GM12865 (cell line): ENCODE measurements at regions not wholly inside any gene's neighbourhood (a gene's known extent, or its start where the extent isn't known, plus 50 kb on each side); places are given as distances from the start of the nearest gene placed in this dataset.

Experiments
- DNase-seq: peaks from one replicate; pipeline ENCODE4 v3.0.0; 2010; ENCODE audit warnings: low read depth
- H3K4me3 ChIP-seq: 2 replicates; pipeline ENCODE4 v1.5.1; 2011; ENCODE audit warnings: mild to moderate bottlenecking, low read depth, low read length, control low read depth
- CTCF ChIP-seq: IDR thresholded peaks from 2 replicates; pipeline ENCODE4 v1.5.1; 2011; ENCODE audit warnings: low read length, control low read depth, low read depth, inconsistent platforms; ENCODE audit not compliant: insufficient read depth; ENCODE audit errors: missing control alignments

- no peak for TF ChIP-seq CTCF
- no peak for DNase-seq
- H3K4me3 ChIP-seq: no peak overlapping the region
Observed at GRCh38 chr13:91139232-91139631, 208.3 kb upstream of the MIR17HG start.

- no peak for DNase-seq
- no peak overlapping the region for H3K4me3 ChIP-seq
- TF ChIP-seq CTCF: no peak
Observed at GRCh38 chr13:91141543-91142061, 205.9 kb upstream of the MIR17HG start.

GRCh38 chr13:91142572-91142971, 204.9 kb upstream of the MIR17HG start:
- H3K4me3 ChIP-seq: no peak overlapping the region
- TF ChIP-seq CTCF: no peak
- DNase-seq: no peak

- H3K4me3 ChIP-seq: no peak overlapping the region
- TF ChIP-seq CTCF: no peak
- DNase-seq: no peak
Observed at GRCh38 chr13:91144054-91144453, 203.4 kb upstream of the MIR17HG start.

GRCh38 chr13:91144486-91144885, 203.0 kb upstream of the MIR17HG start:
- no peak overlapping the region for H3K4me3 ChIP-seq
- DNase-seq: no peak
- no peak for TF ChIP-seq CTCF

- no peak overlapping the region for H3K4me3 ChIP-seq
- DNase-seq: no peak
- TF ChIP-seq CTCF: no peak
Observed at GRCh38 chr13:91145571-91146205, 201.8 kb upstream of the MIR17HG start.

- DNase-seq: no peak
- TF ChIP-seq CTCF: no peak
- H3K4me3 ChIP-seq: no peak overlapping the region
Observed at GRCh38 chr13:91146601-91147000, 200.9 kb upstream of the MIR17HG start.
